Gastrocnemius medialis (tissue), 4 donors: ENCODE measurements at regions not wholly inside any gene's neighbourhood (a gene's known extent, or its start where the extent isn't known, plus 50 kb on each side); places are given as distances from the start of the nearest gene placed in this dataset.

Experiments used
- POLR2A ChIP-seq, 2 donors: fragments of 450-650 bp; IDR thresholded peaks; one replicate each; pipeline ENCODE4 v1.6.1; 2017; ENCODE audit warnings: antibody characterized with exemption in 2 of 2, mild to moderate bottlenecking in 2 of 2, moderate library complexity in 2 of 2
- TF ChIP-seq, protein P1 (sequence below), 5 experiments: fragments of 450-650 bp in 3 of 5; fragments of 200-600 bp in 2 of 5; sonication (generic) in 2 of 5; IDR thresholded peaks in 4 of 5; conservative IDR thresholded peaks in 1 of 5; 1 replicate in 4 of 5; 2 replicates in 1 of 5; pipeline ENCODE4 v1.5.1; 2016 to 2019; ENCODE audit warnings: antibody characterized with exemption in 5 of 5, mild to moderate bottlenecking in 3 of 5, moderate library complexity in 3 of 5

DNA sequence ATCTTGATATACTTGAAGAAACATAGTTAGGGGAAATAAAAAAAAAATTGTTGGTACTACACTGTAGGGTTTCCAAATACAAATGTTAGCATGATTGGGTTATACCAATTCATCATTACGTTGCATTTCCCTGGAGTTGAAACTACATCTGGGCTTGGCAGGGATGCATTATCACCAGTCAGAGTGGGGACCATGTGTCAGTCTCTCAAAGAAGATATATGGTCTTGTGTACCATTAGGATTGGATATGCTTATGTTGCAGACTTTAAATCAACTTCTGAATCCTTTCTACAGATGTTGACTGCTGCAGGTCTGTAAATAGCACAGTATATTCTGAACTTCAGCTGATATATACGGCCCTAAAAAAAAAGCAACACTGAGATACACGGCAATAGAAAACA lies 188.5 kb downstream of the SLIT2 start:
- no peak for TF ChIP-seq POLR2A (IDR thresholded peaks at IDR 0.05)
- TF ChIP-seq, protein P1, sequence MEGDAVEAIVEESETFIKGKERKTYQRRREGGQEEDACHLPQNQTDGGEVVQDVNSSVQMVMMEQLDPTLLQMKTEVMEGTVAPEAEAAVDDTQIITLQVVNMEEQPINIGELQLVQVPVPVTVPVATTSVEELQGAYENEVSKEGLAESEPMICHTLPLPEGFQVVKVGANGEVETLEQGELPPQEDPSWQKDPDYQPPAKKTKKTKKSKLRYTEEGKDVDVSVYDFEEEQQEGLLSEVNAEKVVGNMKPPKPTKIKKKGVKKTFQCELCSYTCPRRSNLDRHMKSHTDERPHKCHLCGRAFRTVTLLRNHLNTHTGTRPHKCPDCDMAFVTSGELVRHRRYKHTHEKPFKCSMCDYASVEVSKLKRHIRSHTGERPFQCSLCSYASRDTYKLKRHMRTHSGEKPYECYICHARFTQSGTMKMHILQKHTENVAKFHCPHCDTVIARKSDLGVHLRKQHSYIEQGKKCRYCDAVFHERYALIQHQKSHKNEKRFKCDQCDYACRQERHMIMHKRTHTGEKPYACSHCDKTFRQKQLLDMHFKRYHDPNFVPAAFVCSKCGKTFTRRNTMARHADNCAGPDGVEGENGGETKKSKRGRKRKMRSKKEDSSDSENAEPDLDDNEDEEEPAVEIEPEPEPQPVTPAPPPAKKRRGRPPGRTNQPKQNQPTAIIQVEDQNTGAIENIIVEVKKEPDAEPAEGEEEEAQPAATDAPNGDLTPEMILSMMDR (IDR thresholded peaks at IDR 0.05 in 4 of 5, conservative IDR thresholded peaks at IDR 0.05 in 1 of 5), result no peak
